ENCODE measurements at regions not wholly inside any gene's neighbourhood (a gene's known extent, or its start where the extent isn't known, plus 50 kb on each side); places are given as distances from the start of the nearest gene placed in this dataset.

DNA sequence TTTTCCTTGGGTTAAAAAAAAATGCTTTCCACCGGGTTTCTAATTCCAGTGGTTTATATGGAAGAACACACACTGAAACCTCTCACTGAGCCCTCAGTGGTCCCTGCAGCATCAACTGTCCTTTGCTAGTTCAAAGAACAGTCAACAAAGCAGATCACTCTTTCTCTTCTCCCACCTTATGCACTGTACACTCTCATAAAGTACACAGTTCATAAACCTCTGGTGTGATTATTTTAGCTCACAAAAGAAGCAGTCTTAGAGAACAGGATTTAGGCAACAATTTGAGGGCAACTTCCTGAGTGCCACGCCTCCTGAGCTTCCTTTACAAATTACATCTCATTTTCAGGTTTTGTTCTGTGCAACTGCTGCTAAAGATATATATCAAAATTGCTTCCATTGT is 728.4 kb upstream of the GOLIM4 start:
- TF ChIP-seq POLR2AphosphoS5 (IDR thresholded peaks at IDR 0.05; ENCODE audit: low read depth, low read length) (no peak), POLR2A (IDR thresholded peaks at IDR 0.05; ENCODE audit: low read depth, low read length) (no peak), TAF1 (IDR thresholded peaks at IDR 0.05; ENCODE audit: borderline replicate concordance, low read depth, low read length) (no peak)
